HFF-Myc (cell line): ENCODE measurements at regions not wholly inside any gene's neighbourhood (a gene's known extent, or its start where the extent isn't known, plus 50 kb on each side); places are given as distances from the start of the nearest gene placed in this dataset.

Experiments
- DNase-seq: peaks from one replicate; pipeline ENCODE4 v3.0.0-alpha.2; 2011; ENCODE audit warnings: low read depth; ENCODE audit errors: extremely low read depth
- H3K4me3 ChIP-seq: replicated peaks from 2 replicates; pipeline ENCODE4 v1.5.1; 2011; ENCODE audit warnings: low read depth, mild to moderate bottlenecking, control low read depth, low read length
- TF ChIP-seq, protein P1 (sequence below): IDR thresholded peaks from 2 replicates; pipeline ENCODE4 v1.5.1; 2012; ENCODE audit warnings: mild to moderate bottlenecking, low read depth, low read length, control low read depth; ENCODE audit errors: missing control alignments

DNA sequence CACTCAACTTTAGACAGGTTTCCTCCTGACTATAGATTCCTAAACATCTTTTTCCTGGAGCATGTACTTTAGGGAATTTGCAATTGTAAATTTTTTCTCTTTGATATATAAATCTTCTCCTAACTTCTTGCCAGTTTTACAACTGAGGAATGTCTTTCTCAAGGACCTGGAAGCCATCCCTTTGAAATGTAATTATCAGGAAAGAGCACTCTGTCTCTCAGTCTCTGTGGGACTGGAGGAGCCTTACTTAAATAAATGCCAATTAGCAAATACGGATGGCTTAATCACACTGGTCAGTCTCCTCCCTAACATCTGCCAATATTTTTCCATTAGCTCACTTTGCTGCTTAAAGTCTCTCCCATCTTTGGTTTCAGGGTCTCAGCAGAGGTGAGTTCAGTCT is 344.3 kb upstream of the ARRDC3 start:
- H3K4me3 ChIP-seq = no peak overlapping the region
- no peak for DNase-seq
- TF ChIP-seq, protein P1, sequence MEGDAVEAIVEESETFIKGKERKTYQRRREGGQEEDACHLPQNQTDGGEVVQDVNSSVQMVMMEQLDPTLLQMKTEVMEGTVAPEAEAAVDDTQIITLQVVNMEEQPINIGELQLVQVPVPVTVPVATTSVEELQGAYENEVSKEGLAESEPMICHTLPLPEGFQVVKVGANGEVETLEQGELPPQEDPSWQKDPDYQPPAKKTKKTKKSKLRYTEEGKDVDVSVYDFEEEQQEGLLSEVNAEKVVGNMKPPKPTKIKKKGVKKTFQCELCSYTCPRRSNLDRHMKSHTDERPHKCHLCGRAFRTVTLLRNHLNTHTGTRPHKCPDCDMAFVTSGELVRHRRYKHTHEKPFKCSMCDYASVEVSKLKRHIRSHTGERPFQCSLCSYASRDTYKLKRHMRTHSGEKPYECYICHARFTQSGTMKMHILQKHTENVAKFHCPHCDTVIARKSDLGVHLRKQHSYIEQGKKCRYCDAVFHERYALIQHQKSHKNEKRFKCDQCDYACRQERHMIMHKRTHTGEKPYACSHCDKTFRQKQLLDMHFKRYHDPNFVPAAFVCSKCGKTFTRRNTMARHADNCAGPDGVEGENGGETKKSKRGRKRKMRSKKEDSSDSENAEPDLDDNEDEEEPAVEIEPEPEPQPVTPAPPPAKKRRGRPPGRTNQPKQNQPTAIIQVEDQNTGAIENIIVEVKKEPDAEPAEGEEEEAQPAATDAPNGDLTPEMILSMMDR = no peak

DNA sequence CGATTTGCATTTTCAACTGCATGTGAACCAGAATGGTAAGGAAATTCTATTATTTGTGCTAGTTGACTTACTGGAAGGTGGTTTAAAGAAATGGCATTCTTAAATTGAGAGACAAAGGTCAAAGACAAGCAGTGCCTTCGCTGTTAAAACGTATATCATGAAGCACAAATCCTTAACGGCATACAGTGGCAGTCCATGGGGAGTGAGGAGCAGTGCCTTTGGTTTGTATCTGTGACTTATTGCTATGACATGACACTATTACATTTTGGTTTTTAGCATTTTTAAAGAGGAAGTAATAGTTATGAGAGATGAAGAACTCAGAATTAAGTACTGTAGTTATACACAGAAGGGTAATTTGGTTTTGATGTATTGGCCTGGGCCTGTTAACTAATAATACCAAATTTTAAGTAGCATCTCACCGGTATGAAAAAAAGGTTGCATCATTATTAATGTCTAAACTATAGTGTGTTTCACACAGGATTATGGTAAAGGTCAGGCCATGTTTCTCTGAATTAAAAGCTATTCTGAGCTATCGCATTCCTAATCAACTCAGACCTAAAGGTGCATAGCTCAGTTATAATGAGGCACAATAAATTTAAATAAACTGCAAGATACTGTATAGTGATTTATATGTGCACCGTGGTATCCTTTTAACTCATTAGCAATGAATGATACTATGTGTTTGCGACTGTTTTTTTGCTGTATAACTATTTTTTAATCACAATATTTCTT is 339.8 kb upstream of the ARRDC3 start:
- no peak for DNase-seq
- TF ChIP-seq, protein P1 = no peak
- H3K4me3 ChIP-seq = no peak overlapping the region

DNA sequence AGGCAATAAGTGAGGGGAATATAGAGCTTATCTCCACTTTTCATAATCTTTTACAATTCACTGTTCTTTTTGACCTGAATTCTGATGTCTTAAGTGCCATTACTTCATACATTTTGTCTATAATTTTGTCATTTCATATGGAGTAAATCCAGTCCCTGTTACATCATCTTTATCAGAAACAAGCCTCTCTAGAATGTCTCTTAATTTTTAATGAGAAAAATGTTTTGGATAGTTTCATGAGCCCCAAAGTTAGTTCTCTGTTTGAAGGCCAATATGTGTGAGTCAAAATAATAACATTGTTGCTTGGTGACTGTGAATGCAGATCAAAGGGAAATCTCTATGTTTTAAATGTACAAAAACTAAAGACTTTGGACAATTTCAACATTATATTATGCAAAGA is 329.6 kb upstream of the ARRDC3 start:
- TF ChIP-seq, protein P1 = no peak
- DNase-seq = no peak
- H3K4me3 ChIP-seq = no peak overlapping the region

DNA sequence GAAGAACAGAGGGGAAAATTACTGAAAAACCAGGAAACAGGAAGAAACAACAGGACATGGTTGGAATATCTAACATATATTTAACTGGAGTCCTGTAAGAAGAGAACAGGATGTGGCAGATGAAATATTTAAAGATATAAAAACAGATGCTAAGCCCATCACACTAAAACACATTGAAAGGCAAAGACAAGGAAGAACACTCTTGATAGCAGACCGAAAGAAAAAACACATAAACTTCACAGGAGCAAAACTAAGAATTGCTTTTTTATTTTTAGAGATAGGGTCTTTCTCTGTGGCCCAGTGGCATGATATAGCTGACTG is 324.4 kb upstream of the ARRDC3 start:
- DNase-seq = no peak
- TF ChIP-seq, protein P1 = no peak
- no peak overlapping the region for H3K4me3 ChIP-seq

DNA sequence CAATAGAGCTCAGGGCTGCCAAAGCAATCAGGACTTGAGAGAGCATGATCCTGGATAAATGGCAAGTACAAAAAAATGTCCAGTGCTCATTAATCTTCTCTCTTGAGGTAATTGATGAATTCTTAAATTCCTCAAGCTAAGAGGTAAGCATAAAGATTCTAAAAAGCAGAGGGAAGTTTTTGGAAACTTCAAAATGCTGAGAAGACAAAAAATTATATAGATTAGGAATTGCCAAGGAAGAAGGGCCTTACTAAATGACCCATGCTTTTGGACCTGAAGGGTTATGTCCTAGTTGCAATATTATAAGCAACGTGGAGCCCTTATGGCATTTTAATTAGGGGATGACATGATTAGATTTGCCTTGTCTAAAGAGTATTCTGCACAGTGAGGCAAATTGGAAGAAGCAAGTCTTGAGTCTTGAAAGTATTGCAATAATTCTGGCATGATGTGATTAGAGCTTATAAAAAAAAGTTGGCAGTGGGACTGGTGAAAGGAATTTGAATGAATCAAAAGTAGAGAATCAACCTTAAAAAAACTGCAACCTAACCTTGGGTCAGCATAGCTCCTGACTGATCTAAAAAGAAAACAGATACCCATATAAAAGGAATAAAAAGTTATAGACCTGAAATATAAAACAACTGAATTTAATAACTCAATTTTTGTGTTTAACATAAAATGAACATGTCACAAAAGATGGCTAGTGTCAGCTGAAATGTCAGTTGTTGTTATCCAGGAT is 323.8 kb upstream of the ARRDC3 start:
- TF ChIP-seq, protein P1 = no peak
- H3K4me3 ChIP-seq = no peak overlapping the region

DNA sequence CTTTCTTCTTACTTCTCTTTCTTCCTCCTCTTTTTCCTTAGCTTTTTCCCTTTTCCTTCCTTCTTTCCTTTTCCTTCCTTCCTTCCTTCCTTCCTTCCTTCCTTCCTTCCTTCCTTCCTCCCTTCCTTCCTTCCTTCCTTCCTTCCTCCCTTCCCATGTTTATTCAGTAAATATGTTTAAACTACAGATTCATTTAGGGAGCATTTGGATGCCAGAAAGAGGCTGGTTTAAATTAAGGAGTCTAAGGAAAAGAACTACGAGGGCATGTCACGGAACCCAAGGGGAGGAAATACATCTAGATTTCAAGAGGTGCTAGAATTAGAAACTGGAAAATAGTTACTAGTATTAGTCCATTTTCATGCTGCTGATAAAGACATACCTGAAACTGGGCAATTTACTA is 320.0 kb upstream of the ARRDC3 start:
- TF ChIP-seq, protein P1 = no peak
- H3K4me3 ChIP-seq = no peak overlapping the region
- DNase-seq = no peak

More for the DNA sequence above, 323.8 kb upstream of the ARRDC3 start:
- DNase-seq = no peak

DNA sequence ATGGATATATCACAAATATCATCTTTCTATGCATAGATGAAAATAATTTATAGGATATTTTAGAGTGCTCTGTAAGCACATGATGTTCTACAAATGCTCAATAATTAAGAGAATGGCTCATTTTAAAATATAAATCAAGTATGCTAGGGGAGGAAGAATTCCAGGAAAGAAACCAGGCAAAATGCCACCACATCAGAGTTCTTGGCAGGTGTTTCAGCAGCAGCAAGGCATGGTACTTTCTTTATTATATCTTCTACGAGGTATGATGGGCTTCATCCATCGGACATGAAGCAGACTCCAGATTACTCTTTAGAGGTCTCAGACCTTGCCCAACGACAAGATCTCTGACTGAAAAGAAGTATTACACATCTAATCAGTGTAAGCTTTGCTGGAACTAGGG is 316.3 kb upstream of the ARRDC3 start:
- no peak overlapping the region for H3K4me3 ChIP-seq
- TF ChIP-seq, protein P1 = no peak
- no peak for DNase-seq
